Thoracic aorta (tissue), 2 donors: ENCODE measurements at regions not wholly inside any gene's neighbourhood (a gene's known extent, or its start where the extent isn't known, plus 50 kb on each side); places are given as distances from the start of the nearest gene placed in this dataset.

ENCODE experiments used
- ATAC-seq: fragments of 150-250 bp; one replicate; pipeline ENCODE4 v1.8.0; 2017; ENCODE audit warnings: low read depth; ENCODE audit not compliant: insufficient number of reproducible peaks, low FRiP score
- DNase-seq: peaks from one replicate; pipeline ENCODE4 v3.0.0-alpha.2; 2020; ENCODE audit warnings: low spot score
- H3K27ac ChIP-seq, 2 donors: fragments of 200-600 bp; sonication (generic); 1 replicate in 1 of 2; 2 replicates in 1 of 2; pipeline ENCODE4 v1.5.1; 2016; ENCODE audit warnings: mild to moderate bottlenecking in 2 of 2, moderate library complexity in 2 of 2
- H3K27me3 ChIP-seq: fragments of 200-600 bp; sonication (generic); replicated peaks from 2 replicates; pipeline ENCODE4 v1.6.0; 2016; ENCODE audit warnings: mild to moderate bottlenecking; ENCODE audit not compliant: insufficient read depth
- H3K36me3 ChIP-seq: fragments of 200-600 bp; sonication (generic); one replicate; pipeline ENCODE4 v1.5.1; 2016
- H3K4me1 ChIP-seq, 2 donors: fragments of 200-600 bp; sonication (generic); 1 replicate in 1 of 2; 2 replicates in 1 of 2; pipeline versions ENCODE4 v1.5.1 to v1.6.0; 2016; ENCODE audit warnings: low read depth in 2 of 2, mild to moderate bottlenecking in 1 of 2; ENCODE audit not compliant: control insufficient read depth in 1 of 2
- H3K4me3 ChIP-seq: fragments of 200-600 bp; sonication (generic); 2 replicates; pipeline ENCODE4 v1.5.1; 2016; ENCODE audit warnings: mild to moderate bottlenecking
- H3K9me3 ChIP-seq: fragments of 200-600 bp; sonication (generic); 2 replicates; pipeline ENCODE4 v1.5.1; 2016
- TF ChIP-seq, protein P1 (sequence below): fragments of 200-600 bp; sonication (generic); IDR thresholded peaks from one replicate; pipeline ENCODE4 v1.5.1; 2019; ENCODE audit warnings: antibody characterized with exemption

DNA sequence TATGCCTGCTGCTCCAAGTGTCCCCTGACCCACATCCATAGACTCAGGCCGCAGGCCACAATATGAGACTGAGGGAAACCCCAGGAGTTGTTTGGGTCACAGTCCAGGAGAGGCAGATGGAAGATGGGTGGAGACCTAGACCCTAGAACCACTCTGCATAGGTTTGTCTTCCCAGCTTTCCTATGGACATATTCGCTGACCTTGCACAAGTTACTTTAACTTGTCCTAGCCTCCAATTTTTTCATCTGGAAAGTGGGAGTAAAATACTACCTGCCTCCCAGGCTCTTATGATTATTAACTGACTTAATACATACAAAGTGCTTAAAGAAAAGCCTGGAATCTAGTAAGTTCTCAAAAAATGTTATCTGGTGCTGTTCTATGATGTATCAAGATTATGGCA is 157.1 kb upstream of the IFNG-AS1 start:
- no peak overlapping the region for H3K27ac ChIP-seq
- DNase-seq, result no peak
- H3K27me3 ChIP-seq, result no peaks in the 10 kb centered on the region
- no peaks in the 10 kb centered on the region for H3K9me3 ChIP-seq
- H3K4me1 ChIP-seq, result peaks cover 4 to 12% of the 10 kb centered on the region in 2 donors
- H3K4me3 ChIP-seq, result no peak overlapping the region
- no peaks in the 10 kb centered on the region for H3K36me3 ChIP-seq
- ATAC-seq, result no peak
- TF ChIP-seq, protein P1, sequence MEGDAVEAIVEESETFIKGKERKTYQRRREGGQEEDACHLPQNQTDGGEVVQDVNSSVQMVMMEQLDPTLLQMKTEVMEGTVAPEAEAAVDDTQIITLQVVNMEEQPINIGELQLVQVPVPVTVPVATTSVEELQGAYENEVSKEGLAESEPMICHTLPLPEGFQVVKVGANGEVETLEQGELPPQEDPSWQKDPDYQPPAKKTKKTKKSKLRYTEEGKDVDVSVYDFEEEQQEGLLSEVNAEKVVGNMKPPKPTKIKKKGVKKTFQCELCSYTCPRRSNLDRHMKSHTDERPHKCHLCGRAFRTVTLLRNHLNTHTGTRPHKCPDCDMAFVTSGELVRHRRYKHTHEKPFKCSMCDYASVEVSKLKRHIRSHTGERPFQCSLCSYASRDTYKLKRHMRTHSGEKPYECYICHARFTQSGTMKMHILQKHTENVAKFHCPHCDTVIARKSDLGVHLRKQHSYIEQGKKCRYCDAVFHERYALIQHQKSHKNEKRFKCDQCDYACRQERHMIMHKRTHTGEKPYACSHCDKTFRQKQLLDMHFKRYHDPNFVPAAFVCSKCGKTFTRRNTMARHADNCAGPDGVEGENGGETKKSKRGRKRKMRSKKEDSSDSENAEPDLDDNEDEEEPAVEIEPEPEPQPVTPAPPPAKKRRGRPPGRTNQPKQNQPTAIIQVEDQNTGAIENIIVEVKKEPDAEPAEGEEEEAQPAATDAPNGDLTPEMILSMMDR, result no peak

- DNase-seq (no peak), ATAC-seq (no peak)
- Histone ChIP-seq H3K4me1 (peaks cover 0 to 4% of the 10 kb centered on the region in 2 donors), H3K9me3 (no peaks in the 10 kb centered on the region), H3K27ac (no peak overlapping the region), H3K4me3 (no peak overlapping the region), H3K36me3 (no peaks in the 10 kb centered on the region), H3K27me3 (no peaks in the 10 kb centered on the region)
- TF ChIP-seq, protein P1, result no peak
Observed at GRCh38 chr12:67833602-67834001, 155.6 kb upstream of the IFNG-AS1 start.

DNA sequence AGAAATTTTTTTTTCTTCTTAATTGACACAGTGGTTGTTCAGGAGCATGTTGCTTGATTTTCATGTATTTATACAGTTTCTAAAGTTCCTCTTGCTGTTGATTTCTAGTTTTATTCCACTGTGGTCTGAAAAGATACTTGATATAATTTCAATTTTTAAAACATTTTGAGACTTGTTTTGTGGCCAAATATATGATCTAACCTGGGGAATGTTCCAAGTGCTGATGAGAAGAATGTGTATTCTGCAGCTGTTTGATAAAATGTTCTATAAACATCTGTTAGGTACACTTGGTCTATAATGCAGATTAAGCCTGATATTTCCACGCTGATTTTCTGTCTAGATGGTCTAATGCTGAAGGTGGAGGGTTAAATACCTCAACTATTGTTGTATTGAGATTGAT is 151.4 kb upstream of the IFNG-AS1 start:
- no peak overlapping the region for H3K4me3 ChIP-seq
- H3K9me3 ChIP-seq, result no peaks in the 10 kb centered on the region
- no peaks in the 10 kb centered on the region for H3K27me3 ChIP-seq
- H3K36me3 ChIP-seq, result no peaks in the 10 kb centered on the region
- TF ChIP-seq, protein P1, result no peak
- ATAC-seq (no peak), DNase-seq (no peak)
- H3K27ac ChIP-seq, result no peak overlapping the region
- H3K4me1 ChIP-seq, result no peaks in the 10 kb centered on the region

DNA sequence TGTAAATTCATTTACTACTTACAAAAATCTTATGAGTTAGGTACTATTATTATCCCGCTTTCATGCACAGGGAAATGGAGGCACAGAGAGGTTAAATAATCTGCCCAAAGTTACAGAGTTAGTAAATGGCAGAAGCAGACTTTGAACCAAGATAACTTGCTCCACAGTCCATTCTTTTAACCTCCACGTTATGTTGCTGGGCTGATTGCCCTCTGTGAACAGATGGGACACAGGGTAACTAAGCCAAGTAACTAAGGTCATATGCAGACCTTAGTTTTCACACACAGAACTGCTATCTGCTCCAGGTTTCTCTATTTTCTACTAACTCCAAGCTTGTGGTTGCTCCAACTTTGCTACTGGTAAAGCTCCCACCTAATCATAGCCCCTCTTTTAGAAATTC is 147.1 kb upstream of the IFNG-AS1 start:
- DNase-seq, result no peak
- H3K9me3 ChIP-seq, result no peaks in the 10 kb centered on the region
- TF ChIP-seq, protein P1, result no peak
- H3K4me1 ChIP-seq, result no peaks in the 10 kb centered on the region
- H3K4me3 ChIP-seq, result no peak overlapping the region
- no peaks in the 10 kb centered on the region for H3K27me3 ChIP-seq
- no peak overlapping the region for H3K27ac ChIP-seq
- H3K36me3 ChIP-seq, result no peaks in the 10 kb centered on the region
- no peak for ATAC-seq

DNA sequence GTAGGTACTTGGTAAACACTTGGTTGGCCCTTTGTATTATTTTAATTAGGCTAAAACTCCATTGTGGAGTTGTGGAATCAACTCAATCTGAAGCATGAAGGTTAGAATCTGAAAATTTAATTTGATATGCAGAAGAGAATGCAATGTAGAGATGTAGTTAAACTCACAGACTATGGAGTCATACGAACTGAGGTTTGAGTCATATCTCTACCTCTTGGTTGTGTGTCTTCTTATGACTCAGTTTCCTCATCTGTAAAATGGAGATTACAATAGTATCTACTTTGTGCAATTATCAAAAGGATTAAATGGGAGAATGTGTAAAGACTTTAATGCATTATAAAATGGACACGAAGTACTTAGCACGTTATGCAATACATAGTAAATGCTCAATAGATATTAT is 146.0 kb upstream of the IFNG-AS1 start:
- no peaks in the 10 kb centered on the region for H3K4me1 ChIP-seq
- ATAC-seq (no peak), DNase-seq (no peak)
- no peaks in the 10 kb centered on the region for H3K9me3 ChIP-seq
- TF ChIP-seq, protein P1, result no peak
- no peaks in the 10 kb centered on the region for H3K36me3 ChIP-seq
- no peak overlapping the region for H3K4me3 ChIP-seq
- no peaks in the 10 kb centered on the region for H3K27me3 ChIP-seq
- no peak overlapping the region for H3K27ac ChIP-seq
